ENCODE measurements at regions not wholly inside any gene's neighbourhood (a gene's known extent, or its start where the extent isn't known, plus 50 kb on each side); places are given as distances from the start of the nearest gene placed in this dataset.

- ChIA-PET CTCF (no interaction called here), POLR2A (no interaction called here)
- H2AFZ ChIP-seq (ENCODE audit: insufficient read depth, low read depth, low read length, poor library complexity, severe bottlenecking) = no peak overlapping the region
- no peak overlapping the region for H3K4me3 ChIP-seq (ENCODE audit: control extremely low read depth in 1 of 5, extremely low read depth in 1 of 5, insufficient read depth in 1 of 5, low read depth in 2 of 5, low read length in 4 of 5)
- H3K9me3 ChIP-seq (ENCODE audit: control extremely low read depth in 1 of 3, control insufficient read depth in 2 of 3, insufficient read depth in 1 of 3, low read length in 2 of 3) = peaks cover 0 to 13% (median 4%) of the 10 kb centered on the region in 3 donors
- Mint-ChIP-seq H3K4me3 (no peak overlapping the region), H3K27me3 (no peaks in the 10 kb centered on the region), H3K27ac (no peak overlapping the region), H3K4me1 (no peaks in the 10 kb centered on the region), H3K9me3 (ENCODE audit: insufficient read depth) (peaks cover 11% of the 10 kb centered on the region)
- no peaks in the 10 kb centered on the region for H4K20me1 ChIP-seq (ENCODE audit: control insufficient read depth, insufficient read depth, low read length, poor library complexity, severe bottlenecking)
- DNase-seq (no peak), ATAC-seq (ENCODE audit: low read depth) (no peak)
- no peak for TF ChIP-seq CTCF (IDR thresholded peaks at IDR 0.05)
- TF ChIP-seq EZH2 (IDR thresholded peaks at IDR 0.05; ENCODE audit: borderline replicate concordance, insufficient read depth, low read depth, low read length, poor library complexity, severe bottlenecking) = no peak
- H3K27me3 ChIP-seq (replicated peaks in 1 of 4; ENCODE audit: control extremely low read depth in 1 of 4, control insufficient read depth in 3 of 4, insufficient read depth in 4 of 4, low read length in 3 of 4) = no peaks in the 10 kb centered on the region
- no peaks in the 10 kb centered on the region for H3K4me1 ChIP-seq (ENCODE audit: control insufficient read depth in 2 of 2, insufficient read depth in 2 of 2, low read length in 2 of 2)
- intact Hi-C loops (cut with micrococcal nuclease) = no loop called here
- H3K79me2 ChIP-seq (ENCODE audit: control insufficient read depth, insufficient read depth, low read length) = no peaks in the 10 kb centered on the region
- no CpG with 5 or more reads among the region's 2 CpGs for WGBS (ENCODE audit: insufficient coverage)
- no peak overlapping the region for H3K27ac ChIP-seq (ENCODE audit: low read length in 2 of 2)
- no peak overlapping the region for H3K4me2 ChIP-seq (replicated peaks; ENCODE audit: low read depth, low read length, poor library complexity, severe bottlenecking)
- H3K9ac ChIP-seq (ENCODE audit: low read length) = no peak overlapping the region
- H3K36me3 ChIP-seq (replicated peaks in 1 of 2; ENCODE audit: control extremely low read depth in 1 of 2, control insufficient read depth in 1 of 2, extremely low read depth in 1 of 2, insufficient read depth in 2 of 2, low read length in 1 of 2) = no peaks in the 10 kb centered on the region
These were observed 1505.5 kb upstream of the TMEM132C start for GRCh38 chr12:126761420-126761819.

GRCh38 chr12:126762150-126762549, 1504.8 kb upstream of the TMEM132C start:
- no peak overlapping the region for H3K27ac ChIP-seq (ENCODE audit: low read length in 2 of 2)
- no peaks in the 10 kb centered on the region for H3K4me1 ChIP-seq (ENCODE audit: control insufficient read depth in 2 of 2, insufficient read depth in 2 of 2, low read length in 2 of 2)
- no peak overlapping the region for H3K4me3 Mint-ChIP-seq
- H2AFZ ChIP-seq (ENCODE audit: insufficient read depth, low read depth, low read length, poor library complexity, severe bottlenecking) = no peak overlapping the region
- no peak overlapping the region for H3K4me3 ChIP-seq (ENCODE audit: control extremely low read depth in 1 of 5, extremely low read depth in 1 of 5, insufficient read depth in 1 of 5, low read depth in 2 of 5, low read length in 4 of 5)
- 44% methylated on average over 2 of the region's 4 CpGs for WGBS (ENCODE audit: insufficient coverage)
- no peak overlapping the region for H3K27ac Mint-ChIP-seq
- no peaks in the 10 kb centered on the region for H3K4me1 Mint-ChIP-seq
- no peaks in the 10 kb centered on the region for H3K27me3 Mint-ChIP-seq
- ChIA-PET POLR2A (no interaction called here), CTCF (no interaction called here)
- H3K79me2 ChIP-seq (ENCODE audit: control insufficient read depth, insufficient read depth, low read length) = no peaks in the 10 kb centered on the region
- H3K4me2 ChIP-seq (replicated peaks; ENCODE audit: low read depth, low read length, poor library complexity, severe bottlenecking) = no peak overlapping the region
- peaks cover 0 to 4% of the 10 kb centered on the region in 2 experiments for H3K36me3 ChIP-seq (replicated peaks in 1 of 2; ENCODE audit: control extremely low read depth in 1 of 2, control insufficient read depth in 1 of 2, extremely low read depth in 1 of 2, insufficient read depth in 2 of 2, low read length in 1 of 2)
- ATAC-seq (ENCODE audit: low read depth) (no peak), DNase-seq (no peak)
- peaks cover 11% of the 10 kb centered on the region for H3K9me3 Mint-ChIP-seq (ENCODE audit: insufficient read depth)
- intact Hi-C loops (cut with micrococcal nuclease) = no loop called here
- no peak for TF ChIP-seq CTCF (IDR thresholded peaks at IDR 0.05)
- TF ChIP-seq EZH2 (IDR thresholded peaks at IDR 0.05; ENCODE audit: borderline replicate concordance, insufficient read depth, low read depth, low read length, poor library complexity, severe bottlenecking) = no peak
- H3K27me3 ChIP-seq (replicated peaks in 1 of 4; ENCODE audit: control extremely low read depth in 1 of 4, control insufficient read depth in 3 of 4, insufficient read depth in 4 of 4, low read length in 3 of 4) = no peaks in the 10 kb centered on the region
- peaks cover 0 to 16% (median 7%) of the 10 kb centered on the region in 3 donors for H3K9me3 ChIP-seq (ENCODE audit: control extremely low read depth in 1 of 3, control insufficient read depth in 2 of 3, insufficient read depth in 1 of 3, low read length in 2 of 3)
- no peak overlapping the region for H3K9ac ChIP-seq (ENCODE audit: low read length)
- no peaks in the 10 kb centered on the region for H4K20me1 ChIP-seq (ENCODE audit: control insufficient read depth, insufficient read depth, low read length, poor library complexity, severe bottlenecking)

All from B cell (primary cell).